Loucy (cell line): ENCODE measurements at regions not wholly inside any gene's neighbourhood (a gene's known extent, or its start where the extent isn't known, plus 50 kb on each side); places are given as distances from the start of the nearest gene placed in this dataset.

Experiments
- H2AFZ ChIP-seq: fragments of 200-600 bp; sonication (generic); 2 replicates; pipeline ENCODE4 v1.6.0; 2016; ENCODE audit warnings: antibody characterized with exemption, mild to moderate bottlenecking, low read length, moderate library complexity
- H3F3A ChIP-seq: fragments of 200-600 bp; 2 replicates; pipeline ENCODE4 v1.6.0; 2016; ENCODE audit warnings: antibody characterized with exemption, low read depth, mild to moderate bottlenecking
- H3K27me3 ChIP-seq: fragments of 200-600 bp; sonication (generic); 2 replicates; pipeline ENCODE4 v1.6.1; 2014; ENCODE audit warnings: low read length, mild to moderate bottlenecking; ENCODE audit not compliant: insufficient read depth, poor library complexity, severe bottlenecking
- H3K36me3 ChIP-seq: fragments of 200-600 bp; sonication (generic); 2 replicates; pipeline ENCODE4 v1.6.1; 2016; ENCODE audit warnings: low read length; ENCODE audit not compliant: insufficient read depth
- H3K4me1 ChIP-seq: fragments of 200-600 bp; sonication (generic); 2 replicates; pipeline ENCODE4 v1.5.1; 2014; ENCODE audit warnings: low read length, mild to moderate bottlenecking; ENCODE audit not compliant: insufficient read depth, poor library complexity, severe bottlenecking
- H3K4me2 ChIP-seq: fragments of 200-600 bp; sonication (generic); 2 replicates; pipeline ENCODE4 v1.6.0; 2014; ENCODE audit warnings: antibody characterized with exemption, low read length, low read depth, mild to moderate bottlenecking; ENCODE audit not compliant: poor library complexity, severe bottlenecking
- H3K4me3 ChIP-seq: fragments of 200-600 bp; sonication (generic); 2 replicates; pipeline ENCODE4 v1.5.1; 2014; ENCODE audit warnings: low read length, mild to moderate bottlenecking, mixed read lengths; ENCODE audit not compliant: poor library complexity, severe bottlenecking
- H3K79me2 ChIP-seq: fragments of 200-600 bp; sonication (generic); 2 replicates; pipeline ENCODE4 v1.6.1; 2014; ENCODE audit warnings: low read length; ENCODE audit not compliant: insufficient read depth
- H3K9ac ChIP-seq: fragments of 200-600 bp; sonication (generic); 2 replicates; pipeline ENCODE4 v1.6.0; 2014; ENCODE audit warnings: mild to moderate bottlenecking, low read depth, low read length, moderate library complexity; ENCODE audit not compliant: poor library complexity, severe bottlenecking
- H3K9me2 ChIP-seq: fragments of 200-600 bp; sonication (generic); replicated peaks from 2 replicates; pipeline ENCODE4 v1.6.1; 2016; ENCODE audit warnings: low read depth, low read length, mixed read lengths
- H3K9me3 ChIP-seq: fragments of 200-600 bp; sonication (generic); 2 replicates; pipeline ENCODE4 v1.6.1; 2014; ENCODE audit warnings: mild to moderate bottlenecking, antibody characterized with exemption, low read length, low read depth; ENCODE audit not compliant: insufficient read depth
- H4K20me1 ChIP-seq: fragments of 200-600 bp; sonication (generic); 2 replicates; pipeline ENCODE4 v1.6.0; 2014; ENCODE audit warnings: antibody characterized with exemption, low read length, mild to moderate bottlenecking; ENCODE audit not compliant: insufficient read depth, poor library complexity, severe bottlenecking
- EZH2phosphoT487 ChIP-seq: fragments of 200-600 bp; IDR thresholded peaks from 2 replicates; pipeline ENCODE4 v1.6.1; 2018; ENCODE audit warnings: antibody characterized with exemption, mild to moderate bottlenecking, moderate library complexity, borderline replicate concordance
- TF ChIP-seq, protein P1 (sequence below): fragments of 200-600 bp; sonication (generic); conservative IDR thresholded peaks from 2 replicates; pipeline ENCODE4 v1.5.1; 2014; ENCODE audit warnings: mild to moderate bottlenecking, antibody characterized with exemption, low read length

DNA sequence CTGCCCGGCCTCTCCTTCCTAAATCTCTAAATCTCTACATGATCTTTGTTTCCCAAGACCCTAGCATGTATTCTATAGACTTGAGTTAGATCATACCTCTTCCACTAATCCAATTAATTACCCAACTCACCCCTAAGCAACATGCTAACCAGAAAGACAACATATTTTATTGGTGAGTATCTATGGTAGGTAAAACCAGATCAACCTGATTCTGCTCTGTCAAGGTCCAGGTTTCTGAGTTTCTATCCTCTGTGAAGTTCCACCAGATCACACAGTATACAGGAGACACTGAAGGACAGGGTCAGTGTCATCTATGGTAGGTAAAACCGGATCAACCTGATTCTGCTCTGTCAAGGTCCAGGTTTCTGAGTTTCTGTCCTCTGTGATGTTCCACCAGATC is 363.2 kb upstream of the MARCKS start:
- no peak overlapping the region for H3K4me2 ChIP-seq
- TF ChIP-seq, protein P1, sequence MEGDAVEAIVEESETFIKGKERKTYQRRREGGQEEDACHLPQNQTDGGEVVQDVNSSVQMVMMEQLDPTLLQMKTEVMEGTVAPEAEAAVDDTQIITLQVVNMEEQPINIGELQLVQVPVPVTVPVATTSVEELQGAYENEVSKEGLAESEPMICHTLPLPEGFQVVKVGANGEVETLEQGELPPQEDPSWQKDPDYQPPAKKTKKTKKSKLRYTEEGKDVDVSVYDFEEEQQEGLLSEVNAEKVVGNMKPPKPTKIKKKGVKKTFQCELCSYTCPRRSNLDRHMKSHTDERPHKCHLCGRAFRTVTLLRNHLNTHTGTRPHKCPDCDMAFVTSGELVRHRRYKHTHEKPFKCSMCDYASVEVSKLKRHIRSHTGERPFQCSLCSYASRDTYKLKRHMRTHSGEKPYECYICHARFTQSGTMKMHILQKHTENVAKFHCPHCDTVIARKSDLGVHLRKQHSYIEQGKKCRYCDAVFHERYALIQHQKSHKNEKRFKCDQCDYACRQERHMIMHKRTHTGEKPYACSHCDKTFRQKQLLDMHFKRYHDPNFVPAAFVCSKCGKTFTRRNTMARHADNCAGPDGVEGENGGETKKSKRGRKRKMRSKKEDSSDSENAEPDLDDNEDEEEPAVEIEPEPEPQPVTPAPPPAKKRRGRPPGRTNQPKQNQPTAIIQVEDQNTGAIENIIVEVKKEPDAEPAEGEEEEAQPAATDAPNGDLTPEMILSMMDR = no peak
- TF ChIP-seq EZH2phosphoT487 = no peak

DNA sequence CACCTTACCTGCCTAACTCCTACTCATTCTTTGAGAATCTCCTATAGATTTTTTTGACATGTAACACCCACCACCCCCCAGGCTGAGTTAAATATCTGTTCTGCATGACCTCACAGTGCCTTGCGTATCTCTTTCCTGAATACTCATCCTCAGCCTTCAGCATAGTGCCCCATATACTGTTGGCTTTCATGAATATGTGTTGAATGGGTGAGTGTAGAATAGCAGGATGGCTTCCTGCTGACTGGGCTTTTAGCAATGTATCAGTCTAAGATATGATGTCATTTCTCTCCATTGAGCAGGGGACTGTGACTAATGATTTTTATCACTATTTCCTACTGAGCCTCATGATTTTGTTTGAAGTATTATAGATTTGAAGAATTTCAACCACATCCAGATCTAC is 361.6 kb upstream of the MARCKS start:
- no peak overlapping the region for H2AFZ ChIP-seq

More for the DNA sequence above, 363.2 kb upstream of the MARCKS start:
- Histone ChIP-seq H4K20me1 (no peaks in the 10 kb centered on the region), H3K9me2 (no peaks in the 10 kb centered on the region), H2AFZ (no peak overlapping the region), H3K4me3 (no peak overlapping the region), H3K9me3 (no peaks in the 10 kb centered on the region), H3K9ac (no peak overlapping the region), H3K79me2 (no peaks in the 10 kb centered on the region), H3F3A (no peaks in the 10 kb centered on the region), H3K4me1 (no peaks in the 10 kb centered on the region), H3K27me3 (no peaks in the 10 kb centered on the region), H3K36me3 (no peaks in the 10 kb centered on the region)

DNA sequence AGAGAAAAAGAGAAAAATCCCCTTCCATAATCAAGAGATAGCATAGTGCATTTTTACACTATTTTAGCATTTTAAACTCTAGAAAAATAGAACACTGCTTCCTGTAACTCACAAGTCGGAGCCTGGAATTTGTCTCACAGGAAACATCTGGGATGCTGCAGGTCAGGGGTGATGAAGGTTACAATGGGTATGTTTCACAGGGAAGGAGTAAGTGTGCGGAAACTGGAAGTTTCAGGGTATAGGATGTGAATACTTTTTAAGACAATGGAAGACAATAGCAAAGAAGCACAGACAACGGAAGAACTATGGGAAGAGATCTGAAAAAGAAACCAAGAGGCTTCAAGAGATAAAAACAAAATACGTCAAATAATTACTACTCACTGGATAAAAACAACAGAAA is 361.0 kb upstream of the MARCKS start:
- Histone ChIP-seq H3K4me3 (no peak overlapping the region), H4K20me1 (no peaks in the 10 kb centered on the region), H3K36me3 (no peaks in the 10 kb centered on the region), H3K9me2 (no peaks in the 10 kb centered on the region), H2AFZ (no peak overlapping the region), H3K9ac (no peak overlapping the region), H3F3A (no peaks in the 10 kb centered on the region), H3K79me2 (no peaks in the 10 kb centered on the region), H3K9me3 (no peaks in the 10 kb centered on the region), H3K27me3 (no peaks in the 10 kb centered on the region), H3K4me1 (no peaks in the 10 kb centered on the region), H3K4me2 (no peak overlapping the region)
- TF ChIP-seq, protein P1 = no peak
- no peak for TF ChIP-seq EZH2phosphoT487

More for the DNA sequence above, 361.6 kb upstream of the MARCKS start:
- no peaks in the 10 kb centered on the region for H3K4me1 ChIP-seq
- H3K79me2 ChIP-seq = no peaks in the 10 kb centered on the region
- no peaks in the 10 kb centered on the region for H4K20me1 ChIP-seq
- H3K36me3 ChIP-seq = no peaks in the 10 kb centered on the region
- no peak overlapping the region for H3K4me3 ChIP-seq
- no peaks in the 10 kb centered on the region for H3K27me3 ChIP-seq
- H3K4me2 ChIP-seq = no peak overlapping the region
- TF ChIP-seq, protein P1 = no peak
- TF ChIP-seq EZH2phosphoT487 = no peak
- no peaks in the 10 kb centered on the region for H3F3A ChIP-seq
- H3K9ac ChIP-seq = no peak overlapping the region
- H3K9me3 ChIP-seq = no peaks in the 10 kb centered on the region
- H3K9me2 ChIP-seq = no peaks in the 10 kb centered on the region
